MM.1S (cell line): ENCODE measurements at regions not wholly inside any gene's neighbourhood (a gene's known extent, or its start where the extent isn't known, plus 50 kb on each side); places are given as distances from the start of the nearest gene placed in this dataset.

Experiments used
- EZH2phosphoT487 ChIP-seq: fragments of 300-600 bp; sonication (generic); IDR thresholded peaks from 2 replicates; pipeline ENCODE4 v1.6.1; 2018; ENCODE audit warnings: antibody characterized with exemption, low read length
- TF ChIP-seq, protein P1 (sequence below): fragments of 300-600 bp; sonication (generic); IDR thresholded peaks from 2 replicates; pipeline ENCODE4 v1.5.1; 2016; ENCODE audit warnings: antibody characterized with exemption, low read length, mixed read lengths

- TF ChIP-seq, protein P1, sequence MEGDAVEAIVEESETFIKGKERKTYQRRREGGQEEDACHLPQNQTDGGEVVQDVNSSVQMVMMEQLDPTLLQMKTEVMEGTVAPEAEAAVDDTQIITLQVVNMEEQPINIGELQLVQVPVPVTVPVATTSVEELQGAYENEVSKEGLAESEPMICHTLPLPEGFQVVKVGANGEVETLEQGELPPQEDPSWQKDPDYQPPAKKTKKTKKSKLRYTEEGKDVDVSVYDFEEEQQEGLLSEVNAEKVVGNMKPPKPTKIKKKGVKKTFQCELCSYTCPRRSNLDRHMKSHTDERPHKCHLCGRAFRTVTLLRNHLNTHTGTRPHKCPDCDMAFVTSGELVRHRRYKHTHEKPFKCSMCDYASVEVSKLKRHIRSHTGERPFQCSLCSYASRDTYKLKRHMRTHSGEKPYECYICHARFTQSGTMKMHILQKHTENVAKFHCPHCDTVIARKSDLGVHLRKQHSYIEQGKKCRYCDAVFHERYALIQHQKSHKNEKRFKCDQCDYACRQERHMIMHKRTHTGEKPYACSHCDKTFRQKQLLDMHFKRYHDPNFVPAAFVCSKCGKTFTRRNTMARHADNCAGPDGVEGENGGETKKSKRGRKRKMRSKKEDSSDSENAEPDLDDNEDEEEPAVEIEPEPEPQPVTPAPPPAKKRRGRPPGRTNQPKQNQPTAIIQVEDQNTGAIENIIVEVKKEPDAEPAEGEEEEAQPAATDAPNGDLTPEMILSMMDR: no peak
- TF ChIP-seq EZH2phosphoT487: no peak
These were observed 130.0 kb upstream of the MTNR1B start for GRCh38 chr11:92839450-92839849.
